Spleen (tissue), 7 donors: ENCODE measurements at regions not wholly inside any gene's neighbourhood (a gene's known extent, or its start where the extent isn't known, plus 50 kb on each side); places are given as distances from the start of the nearest gene placed in this dataset.

Source experiments
- CTCF ChIP-seq, 11 experiments: fragments of 200-600 bp in 7 of 11; fragments of 450-650 bp in 4 of 11; sonication (generic) in 4 of 11; IDR thresholded peaks in 8 of 11; conservative IDR thresholded peaks in 3 of 11; 1 replicate in 7 of 11; 2 replicates in 4 of 11; pipeline versions ENCODE4 v1.4.0 to v1.8.0; 2016 to 2021; ENCODE audit warnings: antibody characterized with exemption in 11 of 11, inconsistent platforms in 4 of 11, mild to moderate bottlenecking in 1 of 11
- POLR2A ChIP-seq, 3 donors: fragments of 450-650 bp; IDR thresholded peaks; one replicate each; pipeline ENCODE4 v1.5.1; 2017; ENCODE audit warnings: antibody characterized with exemption in 3 of 3, mild to moderate bottlenecking in 1 of 3
- POLR2AphosphoS5 ChIP-seq, 3 donors: sonication (generic); formaldehyde crosslinking; IDR thresholded peaks; one replicate each; pipeline ENCODE4 v1.5.1; 2017; ENCODE audit warnings: antibody characterized with exemption in 3 of 3
- donor health status: DM: no; HTN: no; CAD: no; lungs with moderate emphysema.
- donor health status: DM: no; HTN: no; CAD: no.
- donor health status: DM: no; HTN: no; CAD: no.

GRCh38 chr2:144847347-144848080, 327.6 kb upstream of the ZEB2 start:
- TF ChIP-seq CTCF (IDR thresholded peaks at IDR 0.05 in 8 of 11, conservative IDR thresholded peaks at IDR 0.05 in 3 of 11) (no peak), POLR2A (IDR thresholded peaks at IDR 0.05) (no peak), POLR2AphosphoS5 (IDR thresholded peaks at IDR 0.05) (no peak)
